EL (cell line): ENCODE measurements at regions not wholly inside any gene's neighbourhood (a gene's known extent, or its start where the extent isn't known, plus 50 kb on each side); places are given as distances from the start of the nearest gene placed in this dataset.

Experiments used
- DNase-seq: peaks from one replicate; pipeline ENCODE4 v3.0.0-alpha.2; 2016

GRCh38 chr6:48057601-48058000 lies 53.4 kb downstream of the PTCHD4 start:
- no peak for DNase-seq

GRCh38 chr6:48048451-48049146 lies 62.4 kb downstream of the PTCHD4 start:
- no peak for DNase-seq

DNA sequence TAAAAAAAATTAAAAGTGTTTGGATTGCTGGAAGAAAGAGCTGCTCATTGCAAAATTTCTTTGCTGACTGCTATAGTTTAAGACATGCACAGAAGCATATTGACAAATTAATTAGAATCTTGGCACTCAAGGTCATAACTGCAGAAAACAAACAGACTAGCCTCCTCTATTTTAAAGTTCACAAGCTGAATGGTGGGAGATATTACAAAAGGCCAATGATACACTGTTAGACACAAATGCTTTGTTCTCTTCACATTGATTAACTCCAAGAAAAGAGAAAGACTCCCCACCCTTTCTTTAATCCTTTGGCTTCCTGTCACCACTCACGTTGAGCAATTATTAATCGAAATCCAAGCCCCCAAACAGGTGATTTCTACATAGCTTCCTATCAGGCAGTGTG lies 69.1 kb downstream of the PTCHD4 start:
- DNase-seq: no peak

DNA sequence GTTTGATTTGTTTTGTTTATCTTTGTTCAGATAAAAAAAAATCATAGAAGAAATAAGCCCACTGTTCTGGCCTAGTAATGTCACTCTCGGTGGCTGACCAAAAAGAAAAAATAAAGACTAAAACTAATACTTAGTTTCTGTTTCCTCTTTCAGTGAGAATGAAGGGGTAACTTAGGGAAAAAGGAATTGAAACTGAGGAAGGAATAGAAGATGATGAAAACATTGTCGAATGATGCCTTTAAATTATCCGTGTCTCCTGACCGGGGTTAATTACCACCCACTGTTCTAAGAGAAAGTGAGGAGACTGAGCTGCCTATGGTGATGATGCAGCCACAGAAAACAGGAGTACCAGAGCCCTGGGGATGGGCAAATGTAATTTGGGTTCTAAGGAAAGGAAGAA lies 73.1 kb downstream of the PTCHD4 start:
- DNase-seq: no peak

- peak; percentile 53 for DNase-seq
These were observed 74.7 kb downstream of the PTCHD4 start for GRCh38 chr6:48036316-48036715.

DNA sequence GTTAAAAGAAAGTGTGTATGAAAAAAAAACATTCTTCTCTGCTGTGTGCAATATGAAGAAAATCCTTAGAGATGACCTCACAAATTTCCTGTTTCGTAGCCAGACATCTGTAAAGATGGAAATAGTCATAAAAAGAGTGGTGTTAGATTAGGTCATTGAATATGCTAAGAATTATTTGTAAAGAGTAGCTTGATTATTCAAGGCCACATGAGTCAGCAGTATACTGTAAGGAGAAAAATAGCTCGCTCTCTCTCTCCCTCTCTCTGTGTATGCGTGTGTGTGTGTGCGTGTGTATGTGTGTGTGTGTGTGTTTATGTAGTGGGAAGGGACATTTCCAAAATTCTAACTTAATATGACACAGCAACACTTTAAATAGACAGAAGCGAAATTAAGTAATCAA lies 78.8 kb downstream of the PTCHD4 start:
- peak; percentile 62 for DNase-seq

- no peak for DNase-seq
These were observed 79.3 kb downstream of the PTCHD4 start for GRCh38 chr6:48031711-48032110.

- DNase-seq: no peak
These were observed 83.1 kb downstream of the PTCHD4 start for GRCh38 chr6:48027704-48028435.

- DNase-seq: no peak
These were observed 86.0 kb downstream of the PTCHD4 start for GRCh38 chr6:48024956-48025355.

- no peak for DNase-seq
These were observed 89.1 kb downstream of the PTCHD4 start for GRCh38 chr6:48021904-48022303.

DNA sequence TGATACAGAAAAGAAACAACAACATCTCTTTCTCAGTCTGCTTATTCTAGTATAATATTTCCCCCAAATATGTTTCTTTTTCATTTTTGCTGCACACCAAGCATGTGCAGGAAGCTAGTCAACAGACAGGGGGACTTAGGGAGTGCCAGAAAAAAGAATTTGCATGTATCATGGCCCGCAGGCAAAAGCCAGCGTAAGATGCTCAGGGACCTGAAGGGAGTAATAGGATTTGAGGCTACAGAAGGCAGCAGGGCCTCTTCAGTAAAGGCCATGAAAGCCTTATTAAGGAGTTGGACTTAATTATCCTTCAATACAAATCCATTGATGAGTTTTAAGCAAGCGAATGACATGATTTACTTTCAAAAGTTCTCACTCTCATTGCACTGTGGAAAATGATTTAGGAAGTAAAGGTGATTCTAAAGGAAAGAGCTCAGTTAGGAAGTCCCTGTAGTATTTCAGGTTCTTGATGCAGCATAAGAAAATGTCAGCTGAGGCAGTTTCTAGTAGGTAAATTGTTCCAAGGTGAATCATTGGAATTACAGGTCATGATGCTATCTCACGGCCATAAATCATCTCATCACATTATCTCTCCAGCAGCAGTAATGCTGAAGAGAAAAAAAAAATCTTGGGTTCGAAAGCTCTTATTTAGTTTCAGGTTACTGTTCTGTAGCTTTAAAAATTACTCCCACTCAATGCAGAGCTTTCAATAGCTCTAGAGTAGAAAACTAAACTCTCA lies 94.8 kb downstream of the PTCHD4 start:
- DNase-seq: no peak

- DNase-seq: no peak
These were observed 118.2 kb downstream of the PTCHD4 start for GRCh38 chr6:47992809-47993208.

DNA sequence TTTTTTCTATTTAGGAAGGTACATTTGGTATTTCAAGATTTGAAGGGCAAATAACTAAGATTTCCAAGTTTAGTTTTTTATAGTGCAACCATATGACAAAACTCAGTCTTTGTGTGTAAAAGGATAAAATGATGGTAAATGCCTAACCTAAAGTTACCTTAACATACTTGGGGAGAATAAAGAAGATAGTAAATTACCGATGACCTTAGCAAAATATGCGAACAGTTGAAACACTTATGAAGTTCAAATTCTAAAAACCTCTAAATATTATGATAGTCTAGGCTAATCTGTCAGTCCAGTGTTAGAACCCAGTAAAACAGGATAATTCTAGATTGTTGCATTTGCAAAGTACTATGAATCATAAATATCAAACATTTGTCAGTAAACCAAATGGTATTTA lies 127.5 kb downstream of the PTCHD4 start:
- no peak for DNase-seq

DNA sequence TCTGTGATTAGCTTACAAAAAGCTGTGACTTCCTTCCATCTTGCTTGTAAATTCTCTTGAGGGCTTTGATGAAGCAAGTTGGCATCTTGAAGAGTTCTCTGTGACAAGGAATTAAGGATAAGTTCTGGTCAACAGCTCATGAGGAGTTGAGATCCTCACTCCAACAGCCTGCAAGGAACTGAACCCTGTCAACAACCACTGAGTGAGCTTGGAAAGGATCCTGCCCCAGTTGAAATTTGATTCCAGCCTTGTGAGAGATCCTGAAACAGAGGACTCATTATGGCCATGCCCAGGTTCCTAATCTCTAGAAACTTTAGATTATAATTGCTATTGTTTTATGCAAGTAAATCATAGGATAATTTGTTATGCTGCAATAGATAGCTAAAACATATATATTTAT lies 133.7 kb downstream of the PTCHD4 start:
- DNase-seq: no peak

GRCh38 chr6:47974106-47974505 lies 136.9 kb downstream of the PTCHD4 start:
- DNase-seq: no peak

- DNase-seq: no peak
These were observed 140.2 kb downstream of the PTCHD4 start for GRCh38 chr6:47970826-47971225.

GRCh38 chr6:47967843-47968242 lies 143.2 kb downstream of the PTCHD4 start:
- DNase-seq: no peak

GRCh38 chr6:47964969-47965368 lies 146.0 kb downstream of the PTCHD4 start:
- DNase-seq: no peak

DNA sequence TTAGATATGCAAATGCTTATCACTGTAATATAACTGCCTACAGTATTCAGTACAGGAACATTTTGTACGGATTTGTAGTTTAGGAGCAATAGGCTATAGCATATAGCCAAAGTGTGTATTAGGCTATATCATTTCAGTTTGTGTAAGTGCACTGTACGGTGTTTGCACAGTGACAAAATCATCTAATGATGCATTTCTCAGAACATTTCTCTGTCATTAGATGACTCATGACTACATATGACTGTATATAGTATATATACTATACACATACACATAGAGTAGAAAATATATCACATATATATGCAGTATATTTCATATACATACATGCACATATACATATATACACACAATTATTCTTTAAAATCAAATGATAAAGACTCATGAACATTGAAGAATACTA lies 158.4 kb downstream of the PTCHD4 start:
- no peak for DNase-seq

GRCh38 chr6:47944846-47945245 lies 163.0 kb downstream of the OPN5 start:
- DNase-seq: no peak

DNA sequence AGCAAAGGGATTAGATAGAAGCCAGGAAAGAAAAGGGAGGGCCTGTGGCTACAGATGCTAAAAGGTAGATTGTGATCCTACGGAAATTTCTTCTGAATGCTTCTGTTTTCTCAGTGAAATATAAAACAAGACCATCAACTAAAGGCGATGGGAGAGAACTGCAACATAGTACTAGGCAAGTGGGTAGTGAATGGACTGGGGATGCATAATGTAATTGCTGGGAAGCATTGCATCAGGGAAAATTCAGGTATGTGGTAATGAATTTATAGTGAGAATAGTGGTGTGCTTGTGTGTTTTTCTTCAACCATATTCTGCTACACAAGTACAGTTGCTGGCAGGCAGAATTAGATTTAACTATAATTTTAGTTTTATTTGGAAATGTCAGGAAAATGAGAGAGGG lies 156.6 kb downstream of the OPN5 start:
- DNase-seq: no peak

GRCh38 chr6:47936820-47937219 lies 155.0 kb downstream of the OPN5 start:
- no peak for DNase-seq

- DNase-seq: no peak
These were observed 152.2 kb downstream of the OPN5 start for GRCh38 chr6:47934023-47934422.

DNA sequence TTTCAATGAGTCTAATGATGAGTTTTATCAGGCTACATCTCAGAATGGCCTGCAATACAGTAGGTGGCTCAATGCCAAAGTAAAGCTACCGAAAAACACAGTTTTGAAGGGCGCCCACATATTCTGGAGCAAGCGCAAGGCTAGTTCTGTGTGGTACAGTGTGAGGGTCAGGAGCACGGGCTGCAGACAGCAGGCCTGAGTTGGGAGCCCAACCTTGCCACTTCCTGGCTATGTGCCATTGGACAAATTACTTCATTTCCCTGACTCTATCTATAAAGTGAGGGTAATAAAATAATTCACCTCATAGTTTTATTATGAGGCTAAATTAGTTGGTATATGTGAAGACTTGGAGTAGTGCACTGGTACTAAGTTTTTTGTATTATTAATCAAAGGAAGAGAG lies 150.7 kb downstream of the OPN5 start:
- no peak for DNase-seq
